Neuronal stem cell (in vitro differentiated cells): ENCODE measurements at regions not wholly inside any gene's neighbourhood (a gene's known extent, or its start where the extent isn't known, plus 50 kb on each side); places are given as distances from the start of the nearest gene placed in this dataset.

Experiments used
- DNase-seq: peaks from one replicate; pipeline ENCODE4 v3.0.0-alpha.2; 2013; ENCODE audit warnings: low spot score
- H2AFZ ChIP-seq: one replicate; pipeline ENCODE4 v1.6.1; 2013; ENCODE audit warnings: mild to moderate bottlenecking, low read length, inconsistent platforms
- H2AK5ac ChIP-seq: 2 replicates; pipeline ENCODE4 v1.6.1; 2013; ENCODE audit warnings: low read depth, mild to moderate bottlenecking, inconsistent platforms, low read length, moderate library complexity, mixed read lengths
- H2BK120ac ChIP-seq: 2 replicates; pipeline ENCODE4 v1.6.1; 2013; ENCODE audit warnings: low read depth, mild to moderate bottlenecking, inconsistent platforms, low read length, moderate library complexity, mixed read lengths
- H2BK12ac ChIP-seq: one replicate; pipeline ENCODE4 v1.6.1; 2013; ENCODE audit warnings: low read length, inconsistent platforms
- H2BK15ac ChIP-seq: 2 replicates; pipeline ENCODE4 v1.6.1; 2013; ENCODE audit warnings: mild to moderate bottlenecking, low read length, inconsistent platforms, mixed read lengths
- H2BK5ac ChIP-seq: one replicate; pipeline ENCODE4 v1.6.1; 2013; ENCODE audit warnings: inconsistent platforms, mild to moderate bottlenecking, low read length, moderate library complexity
- H3K14ac ChIP-seq: one replicate; pipeline ENCODE4 v1.6.1; 2013; ENCODE audit warnings: low read length, inconsistent platforms
- H3K18ac ChIP-seq: 2 replicates; pipeline ENCODE4 v1.6.1; 2013; ENCODE audit warnings: low read length, inconsistent platforms
- H3K23ac ChIP-seq: 2 replicates; pipeline ENCODE4 v1.6.1; 2013; ENCODE audit warnings: low read depth, mild to moderate bottlenecking, mixed read lengths, low read length, inconsistent platforms; ENCODE audit not compliant: poor library complexity
- H3K27ac ChIP-seq: replicated peaks from 3 replicates; pipeline ENCODE4 v1.5.1; 2013; ENCODE audit warnings: low read length, inconsistent platforms
- H3K27me3 ChIP-seq, 3 experiments: 2 replicates each; pipeline ENCODE4 v1.6.1; 2013; ENCODE audit warnings: low read length in 3 of 3, mild to moderate bottlenecking in 2 of 3, inconsistent platforms in 1 of 3, low read depth in 1 of 3, mixed read lengths in 1 of 3, moderate library complexity in 1 of 3; ENCODE audit not compliant: control insufficient read depth in 3 of 3, insufficient read depth in 3 of 3
- H3K36me3 ChIP-seq, 2 donors: replicated peaks in 1 of 2; 2 replicates each; pipeline ENCODE4 v1.6.1; 2013; ENCODE audit warnings: low read length in 2 of 2; ENCODE audit not compliant: control insufficient read depth in 2 of 2, insufficient read depth in 2 of 2
- H3K4ac ChIP-seq: 2 replicates; pipeline ENCODE4 v1.6.1; 2013; ENCODE audit warnings: inconsistent platforms, mild to moderate bottlenecking, low read length, moderate library complexity
- H3K4me1 ChIP-seq, 2 donors: 1 replicate in 1 of 2; 2 replicates in 1 of 2; pipeline ENCODE4 v1.6.1; 2013; ENCODE audit warnings: low read length in 2 of 2, low read depth in 1 of 2; ENCODE audit not compliant: control insufficient read depth in 2 of 2, insufficient read depth in 1 of 2
- H3K4me2 ChIP-seq: one replicate; pipeline ENCODE4 v1.6.1; 2013; ENCODE audit warnings: mild to moderate bottlenecking, low read length, inconsistent platforms; ENCODE audit not compliant: insufficient read depth, poor library complexity, severe bottlenecking
- H3K4me3 ChIP-seq, 2 donors: 2 replicates each; pipeline ENCODE4 v1.5.1; 2013; ENCODE audit warnings: low read length in 2 of 2, mild to moderate bottlenecking in 2 of 2, inconsistent platforms in 1 of 2, moderate library complexity in 1 of 2
- H3K79me1 ChIP-seq: one replicate; pipeline ENCODE4 v1.6.1; 2013; ENCODE audit warnings: low read depth, mild to moderate bottlenecking, inconsistent platforms, low read length, moderate library complexity
- H3K9ac ChIP-seq: one replicate; pipeline ENCODE4 v1.6.1; 2013; ENCODE audit warnings: mild to moderate bottlenecking, low read depth, low read length, inconsistent platforms; ENCODE audit not compliant: poor library complexity
- H3K9me3 ChIP-seq, 2 donors: replicated peaks in 1 of 2; 2 replicates each; pipeline versions ENCODE3 to v1.6.1; 2013; ENCODE audit warnings: low read length in 2 of 2, mild to moderate bottlenecking in 2 of 2, inconsistent platforms in 1 of 2, low read depth in 1 of 2, mixed read lengths in 1 of 2, moderate library complexity in 1 of 2; ENCODE audit not compliant: control insufficient read depth in 2 of 2, insufficient read depth in 1 of 2
- H4K8ac ChIP-seq: one replicate; pipeline ENCODE4 v1.6.1; 2013; ENCODE audit warnings: low read depth, mild to moderate bottlenecking, inconsistent platforms, low read length, moderate library complexity
- H4K91ac ChIP-seq: one replicate; pipeline ENCODE4 v1.6.1; 2013; ENCODE audit warnings: low read length, low read depth, mild to moderate bottlenecking, inconsistent platforms; ENCODE audit not compliant: poor library complexity
- WGBS, 2 donors: extraction: QIAGEN DNeasy Blood & Tissue Kit; methylation state at CpG; one replicate each; pipeline ENCODE4 v1.1.7; 2013; ENCODE audit warnings: missing lambda C conversion rate in 2 of 2, mixed read lengths in 1 of 2; ENCODE audit not compliant: insufficient read length in 2 of 2, insufficient replicate concordance in 1 of 2; ENCODE audit errors: extremely low coverage in 2 of 2; 5-methylcytosine and 5-hydroxymethylcytosine counted together

DNA sequence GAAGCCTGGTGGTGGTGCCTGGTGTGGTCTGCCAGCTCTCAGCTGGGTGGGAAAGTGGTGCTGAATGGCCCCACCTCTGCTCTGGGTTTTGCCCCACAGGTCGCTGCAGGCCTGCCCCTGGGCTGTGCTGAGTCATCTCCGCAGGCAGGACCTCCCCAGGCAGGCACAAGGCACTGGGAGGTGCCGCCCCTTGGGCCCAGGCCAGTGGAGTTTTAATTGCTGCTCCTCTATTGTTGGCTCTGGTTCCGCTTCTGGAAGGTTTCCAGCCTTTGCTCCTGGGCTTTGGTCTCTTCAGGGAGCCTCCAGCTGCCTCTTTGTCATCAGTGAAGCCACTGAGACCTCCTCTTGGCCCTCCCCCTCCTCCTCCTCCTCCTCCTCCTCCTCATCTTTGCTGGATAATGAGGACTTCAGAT, 180.3 kb upstream of the GRB10 start:
- Histone ChIP-seq H3K27ac (peak overlapping the region; percentile 51), H3K4me3 (no peak overlapping the region), H2AFZ (peak overlapping the region; percentile 29), H2BK5ac (no peak overlapping the region), H3K36me3 (no peaks in the 10 kb centered on the region), H2BK120ac (no peak overlapping the region), H3K4me1 (peaks cover 0 to 6% of the 10 kb centered on the region in 2 donors), H3K23ac (no peak overlapping the region), H3K14ac (no peak overlapping the region), H3K4me2 (no peak overlapping the region), H3K27me3 (no peaks in the 10 kb centered on the region), H2AK5ac (no peak overlapping the region), H2BK12ac (no peak overlapping the region), H3K79me1 (no peaks in the 10 kb centered on the region), H3K9me3 (no peaks in the 10 kb centered on the region), H3K9ac (no peak overlapping the region), H2BK15ac (no peak overlapping the region), H3K4ac (no peak overlapping the region), H4K91ac (no peak overlapping the region), H4K8ac (no peak overlapping the region), H3K18ac (peak overlapping the region; percentile 77)
- no CpG with 5 or more reads among the region's 4 CpGs for WGBS, 2 donors
- DNase-seq, result no peak

GRCh38 chr7:50962281-50962883, 179.7 kb upstream of the GRB10 start:
- Histone ChIP-seq H3K79me1 (no peaks in the 10 kb centered on the region), H3K23ac (no peak overlapping the region), H3K9ac (no peak overlapping the region), H3K36me3 (no peaks in the 10 kb centered on the region), H2BK15ac (peak overlapping the region; percentile 86), H4K91ac (no peak overlapping the region), H2AFZ (no peak overlapping the region), H4K8ac (no peak overlapping the region), H2AK5ac (peak overlapping the region; percentile 98), H2BK120ac (no peak overlapping the region), H3K27ac (peak overlapping the region; percentile 51), H2BK5ac (no peak overlapping the region), H3K27me3 (no peaks in the 10 kb centered on the region), H3K4me3 (no peak overlapping the region), H3K14ac (no peak overlapping the region), H3K4me1 (peaks cover 0 to 6% of the 10 kb centered on the region in 2 donors), H3K9me3 (no peaks in the 10 kb centered on the region), H3K4me2 (no peak overlapping the region), H3K4ac (no peak overlapping the region), H3K18ac (peak overlapping the region; percentile 78), H2BK12ac (no peak overlapping the region)
- DNase-seq, result no peak
- no CpG with 5 or more reads among the region's 10 CpGs for WGBS, 2 donors

- no peaks in the 10 kb centered on the region for H3K27me3 ChIP-seq
- no peak overlapping the region for H3K4ac ChIP-seq
- H3K9me3 ChIP-seq, result no peaks in the 10 kb centered on the region
- no peak overlapping the region for H3K4me2 ChIP-seq
- no peak overlapping the region for H3K9ac ChIP-seq
- H2BK12ac ChIP-seq, result no peak overlapping the region
- H3K18ac ChIP-seq, result peak overlapping the region; percentile 7
- no peak overlapping the region for H2AFZ ChIP-seq
- peaks cover 0 to 6% of the 10 kb centered on the region in 2 donors for H3K4me1 ChIP-seq
- H3K14ac ChIP-seq, result no peak overlapping the region
- no peaks in the 10 kb centered on the region for H3K79me1 ChIP-seq
- H2BK5ac ChIP-seq, result no peak overlapping the region
- no peak for DNase-seq
- H3K27ac ChIP-seq, result no peak overlapping the region
- H3K36me3 ChIP-seq, result no peaks in the 10 kb centered on the region
- H2BK15ac ChIP-seq, result no peak overlapping the region
- no peak overlapping the region for H4K8ac ChIP-seq
- no peak overlapping the region for H3K23ac ChIP-seq
- no peak overlapping the region for H3K4me3 ChIP-seq
- H2AK5ac ChIP-seq, result peak overlapping the region; percentile 88
- H2BK120ac ChIP-seq, result no peak overlapping the region
- WGBS, 2 donors, result no CpG with 5 or more reads among the region's 14 CpGs
- H4K91ac ChIP-seq, result no peak overlapping the region
Measured at GRCh38 chr7:50960621-50961310, 178.1 kb upstream of the GRB10 start.

DNA sequence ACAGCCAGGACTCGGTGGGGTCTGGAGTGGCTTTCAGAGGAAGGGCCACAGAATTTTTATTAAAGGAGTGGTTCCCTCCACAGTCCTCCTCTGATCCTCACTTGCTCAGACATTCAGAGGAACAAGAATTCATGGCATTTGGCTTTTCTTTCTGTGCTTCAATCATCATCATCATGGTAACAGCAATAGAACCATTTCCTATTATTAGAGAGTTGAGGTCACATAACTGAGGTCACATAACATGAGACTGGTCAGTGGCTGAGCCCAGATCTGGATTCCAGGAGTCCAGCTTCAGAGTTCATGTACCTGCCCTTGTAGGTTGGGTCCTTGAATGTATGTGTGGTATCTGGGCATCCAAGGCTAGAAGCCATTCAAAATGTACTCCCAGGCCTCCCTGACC, 177.3 kb upstream of the GRB10 start:
- H3K79me1 ChIP-seq, result no peaks in the 10 kb centered on the region
- peak overlapping the region in 1 of 2 donors; percentile 54 for H3K4me3 ChIP-seq
- no peaks in the 10 kb centered on the region for H3K27me3 ChIP-seq
- no peak overlapping the region for H2BK120ac ChIP-seq
- H3K9ac ChIP-seq, result no peak overlapping the region
- no peak overlapping the region for H2BK15ac ChIP-seq
- H2AFZ ChIP-seq, result no peak overlapping the region
- peaks cover 0 to 6% of the 10 kb centered on the region in 2 donors for H3K4me1 ChIP-seq
- no peak overlapping the region for H3K23ac ChIP-seq
- H4K91ac ChIP-seq, result no peak overlapping the region
- no peaks in the 10 kb centered on the region for H3K36me3 ChIP-seq
- no peak for DNase-seq
- no peak overlapping the region for H4K8ac ChIP-seq
- no peak overlapping the region for H3K14ac ChIP-seq
- WGBS, 2 donors, result no CpG with 5 or more reads among the region's 1 CpG
- H3K4me2 ChIP-seq, result no peak overlapping the region
- H2BK12ac ChIP-seq, result no peak overlapping the region
- H2BK5ac ChIP-seq, result no peak overlapping the region
- no peak overlapping the region for H3K27ac ChIP-seq
- no peak overlapping the region for H3K4ac ChIP-seq
- H3K9me3 ChIP-seq, result no peaks in the 10 kb centered on the region
- peak overlapping the region; percentile 33 for H3K18ac ChIP-seq
- H2AK5ac ChIP-seq, result no peak overlapping the region
